NOMO-1 (cell line): ENCODE measurements at regions not wholly inside any gene's neighbourhood (a gene's known extent, or its start where the extent isn't known, plus 50 kb on each side); places are given as distances from the start of the nearest gene placed in this dataset.
"Not testable (repeated sequence)": the region's sequence is repeated elsewhere in the genome, so short reads cannot be mapped to it uniquely, and the experiment has no call there.

ENCODE experiments used
- DNase-seq, 2 experiments: peaks; one replicate each; lab custom pipeline; 2025; ENCODE audit not compliant: unreplicated experiment in 2 of 2; lab: John Stamatoyannopoulos, UW

DNA sequence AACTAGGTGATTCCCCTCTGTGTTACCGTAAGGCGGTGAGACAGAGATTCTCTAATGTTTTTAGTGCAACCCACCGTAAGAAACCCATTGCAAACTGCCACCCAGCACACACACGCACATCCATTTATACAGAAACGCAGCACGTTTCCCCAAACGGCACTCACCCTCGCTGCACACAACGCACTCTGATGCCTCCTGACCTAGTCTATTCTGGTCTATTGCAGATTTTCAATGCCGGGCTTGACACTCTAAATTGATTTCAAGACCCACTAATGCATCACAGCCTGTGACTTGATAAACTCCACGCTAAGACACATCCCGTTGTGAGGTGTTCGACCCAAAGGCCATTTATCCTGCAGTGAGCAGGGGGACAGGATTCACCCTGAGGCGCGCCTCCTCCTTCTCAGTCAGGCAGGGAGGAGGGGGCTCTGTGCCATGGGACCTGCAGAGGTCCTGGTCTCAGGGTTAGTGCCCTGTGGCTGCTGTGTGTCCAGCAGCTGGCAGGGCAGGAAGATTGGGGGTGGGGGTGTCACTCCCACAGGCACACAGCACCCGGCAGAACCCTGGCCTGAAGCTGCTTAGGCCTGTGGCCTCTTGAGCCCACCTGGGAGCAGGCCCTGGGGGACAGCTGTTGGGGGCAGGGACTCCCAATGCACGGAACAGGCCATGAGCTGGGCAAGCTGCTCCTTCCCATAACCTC is 335.6 kb downstream of the PREX1 start:
- no peak for DNase-seq

GRCh38 chr20:48490961-48491831 is 336.6 kb downstream of the PREX1 start:
- DNase-seq, result no peak

GRCh38 chr20:48490341-48490740 is 337.5 kb downstream of the PREX1 start:
- not testable (repeated sequence) for DNase-seq

DNA sequence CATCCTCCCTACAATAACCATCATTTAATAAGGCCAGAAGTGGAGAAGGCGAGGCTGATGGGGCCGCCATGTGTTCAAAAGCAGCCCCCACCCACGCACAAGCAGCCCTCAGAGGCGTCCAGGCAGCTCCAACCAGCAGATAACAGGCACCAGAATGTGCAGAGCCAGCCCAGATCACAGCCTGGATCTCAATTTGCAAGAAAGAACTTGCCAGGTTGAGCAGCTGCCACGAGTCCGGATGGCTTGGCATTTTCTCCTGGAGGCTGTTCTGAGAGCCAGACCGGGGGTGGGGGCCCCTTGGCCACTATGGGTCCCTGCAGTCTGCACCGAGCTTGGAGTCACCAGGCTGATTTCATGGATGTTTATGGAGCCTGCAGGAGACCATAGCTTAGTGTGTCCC is 338.1 kb downstream of the PREX1 start:
- DNase-seq, result no peak

DNA sequence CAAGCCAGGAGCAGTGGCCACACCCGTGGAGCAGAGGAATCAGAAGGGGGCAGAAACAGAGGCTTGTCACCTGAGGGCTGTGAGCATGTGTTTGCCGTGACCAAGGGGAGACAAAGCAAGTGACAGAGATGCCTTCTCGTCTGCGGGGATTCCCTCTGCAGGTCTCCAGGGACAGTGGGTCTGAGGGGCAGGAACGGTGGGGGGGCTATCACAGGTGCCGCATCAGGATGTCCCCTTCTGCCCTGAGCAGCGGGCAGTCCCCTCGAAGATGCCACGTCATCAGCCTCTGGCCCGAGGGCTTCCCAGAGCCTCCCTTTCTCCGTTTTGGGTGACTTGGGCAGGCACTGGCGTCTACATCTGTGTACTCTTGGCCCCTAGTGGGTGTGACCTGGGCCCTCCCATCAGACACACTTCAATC is 338.7 kb downstream of the PREX1 start:
- DNase-seq, result no peak

GRCh38 chr20:48488334-48489034 is 339.3 kb downstream of the PREX1 start:
- DNase-seq, result not testable (repeated sequence)

DNA sequence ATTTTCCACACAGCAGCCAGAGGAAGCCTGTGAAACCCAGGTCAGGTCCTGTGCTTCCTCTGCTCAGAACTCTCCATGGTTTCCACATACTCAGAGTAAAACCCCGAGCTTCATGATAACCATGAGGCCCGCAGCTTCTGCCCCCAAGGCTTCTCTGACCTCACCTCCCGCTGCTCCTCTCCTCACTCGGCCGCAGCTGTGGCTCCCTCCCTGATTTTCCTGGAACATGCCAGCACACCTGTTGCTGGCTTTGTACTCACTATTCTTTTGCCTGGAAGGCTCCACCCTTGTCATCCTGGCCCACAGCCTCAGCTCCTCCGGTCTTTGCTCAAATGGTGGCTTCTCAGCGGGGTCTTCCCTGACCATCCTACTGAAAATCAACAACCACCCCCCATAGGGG is 341.7 kb downstream of the PREX1 start:
- DNase-seq, result no peak

DNA sequence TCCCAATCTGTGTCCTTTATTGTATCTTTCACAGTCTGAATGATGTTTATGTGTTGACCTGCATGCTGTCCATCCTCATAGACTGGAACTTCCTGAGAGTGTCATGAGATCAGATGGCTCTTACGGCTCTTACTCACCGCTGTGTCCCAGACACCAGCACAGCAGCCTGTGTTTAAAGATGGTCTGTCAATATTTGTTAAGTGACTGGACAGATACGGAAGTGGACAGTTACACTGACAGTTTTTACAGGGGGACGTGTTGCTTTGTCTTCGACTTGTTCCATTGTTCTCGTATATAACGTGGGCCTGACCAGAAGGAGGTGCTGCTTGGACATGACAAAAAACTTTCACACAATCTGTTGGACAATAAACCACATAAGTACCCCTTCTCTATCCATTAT is 342.6 kb downstream of the PREX1 start:
- not testable (repeated sequence) for DNase-seq

- DNase-seq, result no peak
Measured at GRCh38 chr20:48483334-48484066, 344.3 kb downstream of the PREX1 start.

DNA sequence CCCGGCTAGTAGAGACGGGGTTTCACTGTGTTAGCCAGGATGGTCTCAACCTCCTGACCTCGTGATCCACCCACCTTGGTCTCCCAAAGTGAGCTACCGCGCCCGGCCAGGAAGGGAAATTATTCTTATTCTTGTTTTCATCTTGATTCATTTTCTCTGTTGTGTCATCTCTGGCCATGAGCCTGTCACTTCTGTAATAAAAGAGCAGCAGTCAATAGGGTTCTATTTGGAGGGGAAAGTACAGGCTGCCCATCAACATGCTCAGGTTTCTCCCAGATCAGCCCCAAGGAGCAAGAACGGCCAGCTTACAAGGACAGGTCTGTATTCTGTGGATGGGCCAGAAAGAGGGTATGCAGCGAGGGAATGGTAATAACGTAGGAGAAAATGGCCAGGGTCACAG is 345.0 kb downstream of the PREX1 start:
- no peak for DNase-seq

- no peak for DNase-seq
Measured at GRCh38 chr20:48480216-48480772, 347.5 kb downstream of the PREX1 start.

DNA sequence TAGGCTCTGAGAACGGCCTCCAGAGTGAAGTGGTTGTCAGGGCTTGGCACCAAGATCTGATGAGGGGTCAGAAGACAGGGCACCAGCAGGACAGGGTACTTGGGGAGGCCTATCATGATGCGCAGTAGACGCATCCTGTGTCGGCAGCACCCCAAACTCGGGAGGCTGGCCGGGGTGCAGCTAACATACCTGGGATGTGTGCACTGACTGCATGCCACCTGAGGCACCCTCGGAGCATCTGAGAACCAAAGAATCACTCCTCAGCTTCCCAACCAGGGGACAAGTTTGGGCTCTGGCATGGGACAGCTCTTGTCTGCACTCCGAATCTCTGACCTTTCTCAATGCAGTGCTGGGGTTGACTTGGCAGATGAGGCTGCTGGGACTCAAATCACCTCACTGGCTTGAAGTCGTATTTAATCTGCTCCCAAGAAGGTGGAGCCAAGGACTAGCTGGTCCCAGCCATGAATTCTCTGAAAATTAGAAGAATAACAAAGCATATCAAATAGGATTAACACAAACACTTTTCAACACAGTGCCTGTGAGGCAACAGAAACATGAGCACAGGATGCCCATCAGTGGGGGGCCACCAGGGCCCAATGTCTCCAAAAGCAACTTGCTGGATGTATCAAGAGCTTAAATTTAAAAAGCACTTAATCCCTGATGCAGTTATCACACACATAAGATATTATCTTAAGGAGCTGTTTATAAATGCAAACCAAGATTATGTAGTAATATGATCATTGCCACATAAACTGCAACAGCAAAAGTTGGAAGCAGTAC is 348.8 kb downstream of the PREX1 start:
- DNase-seq, result no peak

DNA sequence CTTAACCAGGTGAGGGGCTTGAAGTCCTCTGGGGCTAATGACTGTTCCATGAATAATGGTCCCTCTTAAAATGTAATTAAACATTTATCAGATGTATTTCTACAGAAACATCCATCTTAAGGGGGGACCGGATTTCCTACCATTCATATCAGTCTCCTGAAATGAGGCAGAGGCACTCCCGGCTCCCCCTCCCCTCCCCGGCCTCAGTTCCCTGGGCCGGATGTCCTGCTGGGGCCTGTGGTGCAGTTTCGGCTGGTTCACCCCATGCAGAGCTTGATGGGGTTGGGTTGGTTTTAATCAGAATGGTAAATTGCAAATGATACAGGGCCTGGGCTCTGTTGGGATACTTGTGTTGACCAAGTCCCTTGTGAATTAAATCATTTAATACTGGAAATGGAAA is 349.4 kb downstream of the PREX1 start:
- DNase-seq, result no peak

DNA sequence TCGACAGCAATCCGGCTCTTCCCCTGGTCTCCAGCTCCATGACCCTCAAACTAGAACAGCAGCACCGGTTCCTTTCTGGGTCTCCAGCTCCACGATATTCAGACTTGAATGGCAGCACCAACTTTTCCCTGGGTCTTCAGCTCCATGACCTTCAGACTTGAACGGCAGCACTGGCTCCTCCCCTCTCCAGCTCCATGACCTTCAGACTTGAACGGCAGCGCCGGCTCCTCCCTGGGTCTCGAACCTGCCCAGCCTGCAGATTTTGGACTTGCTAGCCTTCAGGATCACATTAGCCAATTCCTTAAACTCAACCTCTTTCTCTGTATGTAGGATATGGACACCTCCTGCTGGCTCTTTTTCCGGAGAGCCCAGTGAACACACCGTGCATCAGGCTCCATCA is 350.9 kb downstream of the PREX1 start:
- no peak for DNase-seq

DNA sequence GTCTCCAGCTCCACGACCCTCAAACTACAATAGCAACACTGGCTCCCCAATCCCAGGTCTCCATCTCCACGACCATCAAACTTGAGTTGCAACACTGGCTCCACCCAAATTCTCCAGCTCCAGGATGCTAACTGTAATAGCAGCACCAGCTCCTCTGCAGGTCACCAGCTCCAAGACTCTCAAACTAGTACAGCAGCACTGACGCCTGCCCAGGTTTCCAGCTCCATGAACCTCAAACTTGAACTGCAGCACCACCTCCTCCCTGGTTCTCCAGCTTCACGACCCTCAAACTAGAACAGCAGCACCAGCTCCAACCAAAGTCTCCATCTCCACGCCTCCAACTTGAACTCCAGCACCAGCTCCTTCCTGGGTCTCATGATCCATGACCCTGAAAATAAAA is 353.8 kb downstream of the PREX1 start:
- DNase-seq, result no peak

DNA sequence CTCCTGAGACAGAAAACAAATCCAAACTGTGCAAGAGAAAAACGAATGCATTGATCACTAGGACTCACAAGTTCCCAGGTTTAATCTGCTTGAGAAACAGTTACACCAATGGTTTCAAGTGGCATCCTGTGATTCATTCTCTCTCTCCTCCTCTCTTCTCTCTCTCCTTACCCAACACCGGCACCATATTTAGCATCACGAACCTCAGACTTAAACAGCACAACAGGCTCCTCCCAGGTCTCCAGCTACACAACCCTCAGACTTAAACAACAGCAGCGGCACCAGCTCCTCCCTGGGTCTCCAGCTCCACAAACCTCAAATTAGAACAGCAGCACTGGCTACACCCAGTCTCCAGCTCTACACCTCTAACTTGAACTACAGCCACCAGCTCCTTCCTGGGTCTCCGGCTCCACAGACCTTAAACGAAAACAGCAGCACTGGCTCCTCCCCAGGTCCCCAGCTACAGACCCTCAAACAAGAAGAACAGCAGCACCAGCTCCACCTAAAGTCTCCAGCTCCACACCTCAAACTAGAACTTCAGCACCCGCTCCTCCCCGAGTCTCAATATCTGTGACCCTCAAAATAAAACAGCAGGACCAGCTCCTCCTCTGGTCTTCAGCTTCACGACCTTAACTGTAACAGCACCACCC is 355.9 kb downstream of the PREX1 start:
- DNase-seq, result no peak

GRCh38 chr20:48471176-48471575 is 356.6 kb downstream of the PREX1 start:
- no peak for DNase-seq

DNA sequence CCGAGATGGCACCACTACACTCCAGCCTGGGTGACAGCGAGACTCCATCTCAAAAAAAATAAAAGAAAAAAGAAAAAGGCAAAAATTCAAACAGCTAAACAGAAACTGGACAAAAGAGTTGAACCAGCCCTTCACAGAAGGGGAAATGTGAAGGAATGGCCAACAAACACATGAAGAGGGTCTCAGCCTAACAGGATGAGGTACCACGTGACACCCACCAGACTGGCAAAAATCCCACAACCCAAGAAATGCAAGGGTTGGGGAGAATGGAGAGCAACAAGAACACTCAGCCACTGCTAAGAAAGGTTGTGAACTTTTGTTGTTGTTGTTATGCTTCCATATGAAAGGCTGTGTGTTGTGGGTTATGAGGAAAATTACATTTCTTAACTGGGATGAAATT is 357.7 kb downstream of the PREX1 start:
- DNase-seq, result no peak

- no peak for DNase-seq
Measured at GRCh38 chr20:48469026-48469425, 358.8 kb downstream of the PREX1 start.
